HG02642 (cell line): ENCODE measurements at regions not wholly inside any gene's neighbourhood (a gene's known extent, or its start where the extent isn't known, plus 50 kb on each side); places are given as distances from the start of the nearest gene placed in this dataset.
"Not testable (repeated sequence)": the region's sequence is repeated elsewhere in the genome, so short reads cannot be mapped to it uniquely, and the experiment has no call there.

Experiments
- ATAC-seq: cut with Tn5 transposase; IDR thresholded peaks from one replicate; pipeline ENCODE4 v1.9.1; 2021; ENCODE audit warnings: mild to moderate bottlenecking; ENCODE audit not compliant: unreplicated experiment, poor library complexity

DNA sequence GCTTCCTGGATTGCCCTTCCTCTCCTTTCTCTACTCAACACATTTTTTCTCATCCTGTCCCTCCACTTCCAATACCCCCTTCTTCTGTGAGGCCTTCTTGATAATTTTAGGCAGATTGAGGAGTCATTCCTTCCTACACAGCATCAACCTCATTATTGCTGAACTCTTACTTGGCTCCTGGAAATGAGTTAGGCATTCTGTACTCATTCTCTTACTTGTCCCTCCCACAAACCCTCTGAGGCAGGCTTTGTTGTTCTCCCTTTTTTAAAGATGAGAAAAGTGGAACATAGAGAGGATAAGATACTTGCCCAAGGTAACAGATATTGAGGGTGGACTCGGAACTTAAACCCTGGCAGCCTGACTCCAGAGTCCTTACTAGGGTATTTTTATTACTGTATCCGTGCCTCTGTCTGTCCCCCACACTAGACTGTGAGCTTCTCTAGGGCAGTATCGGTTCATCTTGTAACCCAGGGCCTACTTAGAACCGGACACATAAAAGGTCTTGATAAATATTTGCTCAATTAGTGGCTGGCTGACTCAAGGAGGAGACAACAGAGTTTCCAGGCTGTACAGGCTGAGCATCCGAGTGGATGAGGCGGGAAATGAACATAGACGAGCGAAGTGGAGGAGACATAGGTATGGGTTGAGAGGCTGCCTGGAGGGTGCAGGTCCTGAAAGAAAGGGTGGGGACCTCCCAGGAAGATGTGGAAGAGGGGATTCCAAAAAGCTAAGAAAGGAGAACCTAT lies 148.7 kb upstream of the ATP2B2 start:
- no peak for ATAC-seq

DNA sequence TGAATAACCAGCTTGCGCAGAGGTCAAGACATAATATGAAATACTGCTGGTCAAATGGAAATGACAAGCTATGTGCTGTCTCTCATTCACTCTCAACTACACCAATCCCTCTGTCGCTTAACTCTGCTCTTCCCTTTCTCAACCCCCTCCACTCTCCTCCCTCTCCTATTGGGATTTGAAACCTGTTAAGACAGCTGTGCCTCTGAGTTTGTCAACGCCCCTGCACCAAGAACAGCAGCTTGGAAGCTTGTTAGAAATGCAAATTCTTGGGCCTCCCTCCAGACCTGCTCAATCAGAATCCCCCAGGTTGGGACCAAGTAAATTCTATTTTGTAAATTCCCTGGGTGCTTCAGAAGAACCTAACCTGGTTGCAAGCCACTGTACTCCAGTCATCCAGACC lies 149.7 kb upstream of the ATP2B2 start:
- no peak for ATAC-seq

DNA sequence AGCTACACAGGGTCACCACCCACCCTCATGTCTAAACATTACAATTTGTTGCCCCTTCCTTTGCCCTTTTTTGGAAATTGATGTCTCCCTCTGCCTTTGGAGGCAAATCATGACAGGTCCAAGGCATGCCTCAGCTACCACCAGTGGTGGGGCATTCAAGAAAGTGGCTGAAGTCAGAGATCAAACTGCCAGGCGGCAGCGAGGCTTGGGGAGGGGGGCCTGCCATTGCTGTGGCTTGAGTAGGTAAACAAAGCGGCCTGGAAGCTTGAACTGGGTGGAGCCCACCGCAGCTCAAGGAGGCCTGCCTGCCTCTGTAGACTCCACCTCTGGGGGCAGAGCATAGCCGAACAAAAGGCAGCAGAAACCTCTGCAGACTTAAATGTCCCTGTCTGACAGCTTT lies 152.0 kb upstream of the ATP2B2 start:
- not testable (repeated sequence) for ATAC-seq

DNA sequence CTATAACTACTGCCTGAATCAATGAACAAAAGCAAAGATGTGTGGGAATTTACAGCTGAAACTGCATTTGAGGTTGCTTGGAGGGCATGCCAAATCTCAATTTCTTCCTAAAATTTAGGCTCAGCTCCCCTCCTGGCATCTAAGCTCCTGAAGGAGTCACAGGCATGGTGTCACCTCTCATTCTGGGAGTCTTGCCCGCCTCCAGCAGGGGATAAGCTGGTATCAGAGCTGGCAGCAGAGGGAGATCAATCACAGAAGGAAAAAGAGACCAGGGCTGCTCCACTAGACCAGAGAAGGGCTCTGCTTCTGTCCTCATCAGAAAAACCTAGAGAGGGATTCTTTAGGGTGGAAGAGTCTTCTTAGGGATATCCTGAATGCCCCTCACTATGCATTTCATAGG lies 150.4 kb upstream of the SLC6A11 start:
- ATAC-seq = no peak

DNA sequence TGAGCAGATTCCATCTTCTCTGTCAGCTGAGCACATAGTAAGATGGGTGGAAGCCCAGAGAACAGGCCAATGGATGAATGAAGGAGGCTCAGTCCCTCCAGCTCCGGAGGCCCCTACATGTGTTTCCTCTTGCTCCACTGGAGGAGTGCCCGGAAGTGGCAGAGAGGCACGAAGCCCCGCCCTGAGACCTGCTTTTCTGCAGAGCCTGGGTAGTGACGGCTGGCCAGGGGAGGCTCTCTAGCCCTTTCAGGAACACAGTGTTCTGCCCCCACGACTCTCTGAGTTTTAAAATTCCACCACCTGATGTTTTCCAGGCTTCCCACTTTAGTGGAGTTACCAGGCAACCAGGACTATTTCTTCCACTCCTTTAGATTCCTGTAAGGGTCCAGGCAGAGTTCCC lies 149.4 kb upstream of the SLC6A11 start:
- ATAC-seq = no peak

DNA sequence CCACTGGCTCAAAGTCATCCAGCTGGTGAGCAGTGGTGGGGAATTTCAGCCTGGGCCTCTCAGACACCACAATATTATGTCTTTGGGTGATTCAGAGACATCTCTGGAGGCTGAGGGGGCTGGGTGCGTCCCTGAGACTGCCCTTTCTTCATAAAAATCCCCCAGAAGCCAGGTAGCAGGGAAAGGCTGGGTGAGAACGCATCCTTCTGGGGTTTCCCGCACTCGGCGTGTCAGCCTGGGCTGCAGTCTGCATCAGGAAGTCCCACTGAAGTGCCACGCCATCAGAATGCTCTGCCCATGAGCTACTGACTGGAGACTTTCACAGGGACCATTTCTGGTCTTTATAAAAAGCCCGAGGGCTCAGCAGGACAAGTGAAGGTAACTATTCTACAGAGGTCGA lies 148.8 kb upstream of the SLC6A11 start:
- ATAC-seq = no peak

DNA sequence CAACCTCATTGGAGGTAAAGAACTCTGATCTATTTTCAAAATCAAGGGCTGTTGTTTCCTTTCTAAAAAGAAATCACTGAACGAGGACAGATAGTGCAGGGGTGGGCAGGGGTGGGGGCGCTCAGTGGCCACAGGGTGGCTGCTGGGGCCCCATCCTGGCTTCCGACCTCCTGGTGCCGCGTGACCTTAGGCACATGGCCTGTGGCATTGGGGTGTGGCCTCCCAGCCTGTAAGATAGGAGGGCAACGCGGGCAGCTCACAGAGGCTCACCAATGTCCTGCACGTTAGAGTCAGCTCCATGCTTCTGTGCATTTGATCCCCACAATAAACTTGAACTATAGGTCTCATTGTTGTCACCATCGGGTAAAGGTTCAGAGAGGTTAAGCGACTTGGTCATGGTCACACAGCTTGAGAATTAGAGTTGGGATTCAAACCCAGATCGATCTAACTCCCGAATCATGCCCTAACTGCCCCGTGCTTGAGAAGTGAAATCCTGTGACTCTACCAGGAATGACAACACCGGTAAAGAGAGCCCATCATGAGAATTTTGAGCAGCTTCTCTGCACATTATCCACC lies 148.0 kb upstream of the SLC6A11 start:
- no peak for ATAC-seq

DNA sequence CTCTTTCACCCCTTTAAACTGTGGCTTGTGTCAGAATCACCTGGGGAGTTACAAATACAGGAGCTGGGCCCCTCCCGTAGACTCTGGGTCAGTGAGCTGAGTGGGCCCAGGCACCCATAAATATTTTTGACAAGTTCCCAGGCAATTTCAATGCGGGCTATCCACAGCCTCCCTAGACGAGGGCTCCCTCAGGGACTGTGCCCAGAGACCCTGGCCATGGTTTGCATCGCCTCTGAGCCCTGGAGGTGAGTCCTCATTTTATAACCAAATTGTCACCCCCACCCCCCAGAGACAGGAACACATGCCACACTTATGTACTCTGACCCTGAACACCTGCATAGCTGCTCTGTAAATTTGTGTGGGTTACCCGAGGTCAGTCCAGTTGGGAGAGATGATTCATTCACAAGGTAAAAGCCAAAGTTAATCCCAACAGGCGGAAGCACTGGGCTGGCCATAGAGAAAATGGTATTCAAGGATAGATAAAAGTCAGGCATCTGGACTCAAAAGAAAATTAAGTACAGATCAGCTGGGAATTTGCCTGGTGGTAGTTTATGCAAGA lies 146.5 kb upstream of the SLC6A11 start:
- no peak for ATAC-seq

DNA sequence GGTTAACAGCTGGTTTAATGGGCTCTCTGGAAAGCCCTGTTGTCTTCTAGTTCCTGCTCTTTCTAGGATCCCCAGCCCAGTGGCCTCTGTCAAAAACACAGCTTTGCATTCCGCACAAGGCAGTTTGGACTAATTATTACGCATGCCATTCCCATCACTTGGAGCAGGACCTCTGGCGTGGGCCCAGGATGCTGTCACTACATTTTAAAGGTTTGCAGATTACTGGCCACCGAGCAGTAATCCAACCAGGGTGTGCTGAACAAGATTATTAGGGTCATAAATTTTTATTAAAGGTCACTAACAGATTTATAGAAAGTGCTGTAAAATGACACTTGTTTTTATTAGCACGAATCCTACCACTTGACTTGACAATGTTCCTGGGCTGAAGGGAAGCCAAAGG lies 143.6 kb upstream of the SLC6A11 start:
- ATAC-seq = no peak

DNA sequence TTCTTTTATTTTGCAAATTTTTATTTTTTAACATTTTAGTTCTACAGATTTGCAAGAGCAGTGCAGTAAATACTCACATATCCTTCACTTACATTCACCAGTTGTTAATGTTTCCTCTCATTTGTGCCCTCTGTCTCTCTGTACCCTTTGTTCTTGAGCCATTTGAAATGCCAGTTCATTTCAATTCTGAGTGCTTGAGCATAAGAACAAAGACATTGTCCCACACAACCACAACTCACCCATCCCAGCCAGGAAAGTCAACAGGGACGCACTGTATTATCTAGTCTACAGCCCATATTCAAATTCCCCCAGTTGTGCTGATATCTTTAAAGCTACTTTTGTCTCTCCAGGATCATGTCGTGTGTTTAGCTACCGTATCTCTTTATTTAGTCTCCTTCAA lies 141.4 kb upstream of the SLC6A11 start:
- no peak for ATAC-seq

DNA sequence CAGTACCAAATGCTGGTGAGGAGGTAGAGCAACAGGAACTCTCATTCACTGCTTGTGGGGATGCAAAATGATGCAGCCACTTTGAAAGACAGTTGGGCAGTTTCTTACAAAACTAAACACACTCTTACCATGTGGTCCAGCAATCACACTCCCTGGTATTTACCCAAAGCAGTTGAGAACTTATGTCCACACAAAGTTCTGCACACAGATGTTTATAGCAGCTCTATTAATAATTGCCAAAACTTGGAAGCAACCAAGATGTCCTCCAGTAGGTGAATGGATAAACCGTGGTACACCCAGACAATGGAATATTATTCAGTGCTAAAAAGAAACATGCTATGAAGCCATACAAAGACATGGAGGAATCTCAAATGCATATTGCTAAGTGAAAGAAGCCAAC lies 139.1 kb upstream of the SLC6A11 start:
- no peak for ATAC-seq

DNA sequence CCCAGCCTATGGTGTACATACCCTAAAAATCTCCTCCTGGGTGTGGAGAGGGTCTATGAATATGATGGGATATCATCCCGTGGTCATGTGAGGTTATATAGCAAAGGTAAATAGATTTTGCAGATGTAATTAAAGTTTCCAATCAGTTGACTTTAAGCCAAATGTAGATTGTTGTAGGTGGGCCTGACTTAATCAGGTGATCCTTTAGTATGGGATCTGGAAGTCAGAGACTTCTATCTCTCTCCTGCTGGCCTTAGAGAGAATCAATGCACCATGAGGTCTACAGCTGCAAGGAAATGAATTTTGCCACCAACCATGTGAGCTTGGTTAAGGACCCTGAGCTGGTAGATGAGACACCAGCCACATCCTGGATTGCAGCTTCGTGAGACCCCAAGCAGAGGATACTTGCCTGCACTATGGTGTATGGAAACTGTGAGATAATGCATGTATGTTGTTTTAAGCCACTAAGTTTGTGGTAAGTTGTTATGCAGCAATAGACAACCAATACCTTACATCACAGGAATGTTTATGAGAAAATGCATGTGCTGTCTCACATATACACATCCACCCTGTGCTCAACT lies 137.1 kb upstream of the SLC6A11 start:
- no peak for ATAC-seq

DNA sequence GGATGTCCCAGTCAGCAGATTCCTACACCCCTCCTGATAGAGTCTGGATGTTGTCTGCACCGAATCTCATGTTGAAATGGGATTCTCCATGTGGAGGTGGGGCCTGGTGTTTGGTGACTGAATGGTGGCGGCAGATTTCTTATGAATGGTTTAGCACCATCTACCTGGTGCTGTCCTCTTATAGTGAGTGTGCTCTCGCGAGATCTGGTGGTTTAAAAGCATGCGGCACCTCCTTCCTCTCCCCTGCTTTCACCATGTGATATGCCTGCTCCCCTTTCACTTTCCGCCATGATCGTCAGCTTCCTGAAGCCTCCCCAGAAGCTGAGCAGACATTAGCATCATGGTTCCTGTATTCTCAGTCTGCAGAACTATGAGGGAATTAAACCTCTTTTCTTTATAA lies 135.2 kb upstream of the SLC6A11 start:
- ATAC-seq = no peak

DNA sequence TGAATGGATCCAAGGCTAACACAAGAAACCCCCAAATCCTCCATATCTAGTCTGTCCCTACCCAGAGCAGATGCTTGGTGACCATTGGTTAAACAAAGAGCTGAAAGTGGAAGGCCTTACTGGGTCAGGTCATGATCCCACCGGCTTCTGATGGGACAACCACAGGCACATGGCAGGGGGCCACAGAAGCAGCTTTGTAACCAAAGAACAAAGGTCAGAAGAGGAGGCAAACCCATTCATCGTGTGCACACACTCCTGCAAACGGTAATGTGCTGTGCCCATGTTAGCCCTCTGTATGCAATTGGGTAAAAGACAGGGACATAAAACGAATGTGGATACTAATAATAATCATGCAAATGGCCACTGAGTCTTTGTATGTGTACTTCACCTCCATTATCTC lies 133.3 kb upstream of the SLC6A11 start:
- no peak for ATAC-seq

DNA sequence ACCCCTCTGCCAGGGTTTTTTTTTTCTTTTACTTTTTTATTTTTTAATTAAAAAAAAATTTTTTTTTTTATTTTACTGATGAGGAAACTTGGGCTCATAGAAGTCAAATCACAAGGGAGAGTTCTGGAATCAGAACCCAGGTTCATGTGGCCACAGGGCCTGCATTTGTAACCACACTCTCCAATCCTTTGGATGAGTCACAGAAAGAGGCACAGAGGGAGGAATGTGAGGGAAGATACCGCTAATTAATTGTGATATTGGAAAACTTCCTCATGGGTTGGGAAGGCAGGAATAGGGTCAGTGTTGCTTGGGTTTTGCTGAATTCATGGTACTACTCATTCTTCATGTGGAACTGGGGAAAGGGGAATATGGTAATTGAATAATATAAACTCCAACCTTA lies 132.9 kb upstream of the SLC6A11 start:
- ATAC-seq = no peak

DNA sequence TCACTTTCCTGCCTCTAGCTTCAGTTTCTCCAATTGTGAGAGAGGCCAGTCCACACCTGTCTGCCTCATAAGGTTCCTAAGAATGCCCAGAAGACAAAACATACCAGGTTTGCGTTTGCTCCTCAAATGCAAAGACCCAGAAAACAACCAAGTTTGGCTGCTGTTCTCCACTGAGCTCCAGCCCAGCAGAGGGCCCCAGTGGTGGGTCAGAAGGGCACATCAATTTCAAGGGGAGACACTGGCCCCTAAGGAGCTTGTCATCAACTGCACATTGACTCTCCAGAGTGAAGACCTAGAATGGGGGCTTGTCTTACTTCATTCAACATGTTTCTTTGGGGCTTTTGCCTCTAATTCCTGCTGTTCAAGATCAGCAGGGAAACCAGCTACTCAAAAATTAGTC lies 127.9 kb upstream of the SLC6A11 start:
- ATAC-seq = no peak

DNA sequence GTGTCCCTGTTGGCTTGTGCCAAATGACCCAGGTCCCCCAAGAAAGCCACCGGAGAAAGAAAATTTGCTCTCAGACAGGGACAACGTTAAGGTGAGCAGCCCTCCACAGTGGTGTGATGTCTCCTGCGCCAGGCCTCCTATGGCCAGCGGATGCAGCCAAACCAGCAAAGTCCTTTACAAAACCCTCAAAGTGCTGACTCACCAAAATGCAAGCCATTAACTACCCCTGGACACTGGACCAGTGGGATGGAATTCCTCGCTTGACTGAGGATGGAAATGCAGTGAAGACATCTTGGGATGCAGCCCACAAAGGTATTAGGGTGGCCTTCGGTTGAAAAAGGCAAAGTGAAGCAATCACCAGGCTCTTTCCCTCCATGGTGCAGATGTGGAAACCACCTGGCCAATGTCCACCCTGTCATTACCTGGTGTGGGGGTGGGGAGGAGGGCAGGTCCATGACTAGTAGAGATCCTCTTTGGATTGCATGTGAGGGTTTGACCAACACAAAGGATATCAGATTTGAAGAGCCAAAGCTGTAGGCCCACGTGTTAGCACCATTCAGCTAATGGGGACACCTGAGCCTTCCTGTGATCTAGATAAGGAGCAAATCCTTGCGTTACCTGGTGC lies 127.4 kb upstream of the SLC6A11 start:
- ATAC-seq = no peak

DNA sequence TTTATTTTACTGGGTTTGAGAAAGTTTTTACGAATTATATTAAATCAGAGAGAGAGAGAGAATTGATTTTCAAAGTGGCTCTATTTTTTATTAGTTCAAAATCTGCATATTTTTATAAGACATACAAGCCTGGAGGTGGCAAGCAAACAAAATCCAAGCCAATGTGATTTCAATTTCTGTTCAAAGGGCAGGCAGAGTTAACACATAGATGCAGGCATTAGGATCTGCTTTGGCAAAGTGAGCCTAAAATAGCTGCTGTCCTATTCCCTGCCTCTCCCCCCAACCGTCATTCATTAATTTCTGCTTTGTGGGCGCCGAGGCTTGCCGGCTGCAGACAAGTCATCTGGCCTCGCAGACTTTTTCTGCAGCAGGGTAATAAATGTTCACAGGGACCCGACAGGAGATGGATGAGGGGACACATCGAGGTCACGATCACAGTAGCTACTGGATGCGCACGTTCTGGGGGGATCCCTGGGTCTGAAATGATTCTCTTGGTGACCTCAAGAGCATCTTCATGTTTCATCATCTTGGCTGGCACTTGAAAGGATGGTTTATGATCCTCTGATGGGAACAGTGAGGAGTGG lies 123.9 kb upstream of the SLC6A11 start:
- ATAC-seq = no peak

DNA sequence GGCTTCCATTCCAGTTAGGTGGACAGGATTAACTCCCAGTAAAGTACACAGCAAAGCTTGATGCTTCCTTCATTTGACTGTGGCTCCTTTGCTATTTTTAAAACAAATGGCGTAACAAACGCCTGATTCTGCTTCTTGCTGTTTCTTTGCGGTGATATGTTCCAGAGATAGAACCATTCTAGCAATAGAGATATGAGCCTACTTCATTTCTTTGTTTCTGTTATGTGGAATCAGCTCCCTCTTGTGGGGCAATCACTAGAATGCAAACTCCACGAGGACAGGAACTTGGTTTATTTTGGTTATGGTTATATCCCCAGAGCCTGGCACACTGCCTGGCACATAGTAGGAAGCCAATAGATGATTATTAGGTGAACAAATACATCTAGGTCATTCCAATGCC lies 122.6 kb upstream of the SLC6A11 start:
- no peak for ATAC-seq

DNA sequence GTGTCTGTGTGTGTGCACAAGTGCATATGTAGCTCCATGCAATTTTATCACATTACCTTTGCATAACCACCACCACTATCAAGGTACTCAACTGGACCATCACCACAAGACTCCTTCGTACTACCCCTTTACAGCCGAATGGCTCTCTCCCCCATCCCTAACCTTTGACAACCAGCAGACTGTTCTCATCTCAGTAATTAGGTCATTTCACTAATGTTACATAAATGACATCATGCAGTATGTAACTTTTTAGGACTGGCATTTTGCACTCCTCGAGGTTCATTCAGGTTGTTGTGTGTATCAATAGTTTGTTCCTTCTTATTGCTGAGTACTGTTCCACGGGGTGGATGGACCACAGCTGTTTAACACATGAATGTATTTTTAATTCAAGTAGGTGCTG lies 121.8 kb upstream of the SLC6A11 start:
- no peak for ATAC-seq

DNA sequence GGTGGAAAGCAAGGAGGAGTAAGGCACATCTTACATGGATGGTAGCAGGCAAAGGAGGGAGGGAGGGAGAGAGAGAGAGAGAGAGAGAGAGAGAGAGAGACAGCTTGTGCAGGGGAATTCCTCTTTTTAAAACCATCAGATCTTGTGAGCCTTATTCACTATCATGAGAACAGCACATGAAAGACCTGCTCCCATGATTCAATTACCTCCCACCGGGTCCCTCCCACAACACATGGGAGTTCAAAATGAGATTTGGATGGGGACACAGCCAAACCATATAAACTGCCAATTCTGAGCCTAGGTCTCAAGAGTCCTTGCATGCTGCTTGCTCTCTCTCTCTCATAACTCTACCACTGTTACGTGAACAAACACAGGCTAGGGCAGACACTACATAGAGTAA lies 120.8 kb upstream of the SLC6A11 start:
- not testable (repeated sequence) for ATAC-seq
